A549 (cell line): ENCODE measurements at regions not wholly inside any gene's neighbourhood (a gene's known extent, or its start where the extent isn't known, plus 50 kb on each side); places are given as distances from the start of the nearest gene placed in this dataset.

Source experiments
- ATAC-seq, 2 experiments: fragments of 200-7000 bp in 1 of 2; fragments of >200 bp in 1 of 2; cut with Nextera tagmentation in 1 of 2; cut with Tn5 transposase in 1 of 2; 3 replicates each; pipeline versions ENCODE4 v1.8.0 to v1.9.1; 2018 to 2020; ENCODE audit warnings: mild to moderate bottlenecking in 1 of 2, moderate library complexity in 1 of 2
- CTCF ChIA-PET: fragments of 300-600 bp; sonication (Branson Sonifier 250); formaldehyde crosslinking; extraction: SDS; loops from one replicate; lab custom pipeline; 2021; ENCODE audit warnings: antibody characterized with exemption, inconsistent platforms; lab: Yijun Ruan, JAX
- POLR2A ChIA-PET: fragments of 350-600 bp; formaldehyde crosslinking; extraction: SDS; loops from one replicate; lab custom pipeline; 2021; ENCODE audit warnings: antibody characterized with exemption, inconsistent platforms; lab: Yijun Ruan, JAX
- DNase-seq, 2 experiments: peaks; one replicate each; pipeline versions ENCODE4 v3.0.0 to v3.0.0-alpha.2; 2011 to 2016; ENCODE audit warnings: low read depth in 1 of 2, low spot score in 1 of 2
- FAIRE-seq: peaks from 2 replicates; lab custom pipeline; 2011; peaks lifted over from hg19 to GRCh38; lab: Jason Lieb, UNC
- H3K27ac ChIP-seq, 2 experiments: fragments of >200 bp; sonication (Bioruptor Twin); formaldehyde crosslinking; 3 replicates each; pipeline ENCODE4 v1.5.1; 2016 to 2017
- H3K4me1 ChIP-seq: fragments of >200 bp; sonication (Bioruptor Twin); formaldehyde crosslinking; 3 replicates; pipeline ENCODE4 v1.6.1; 2016
- H3K4me2 ChIP-seq: fragments of >200 bp; sonication (Bioruptor Twin); formaldehyde crosslinking; 3 replicates; pipeline ENCODE4 v1.6.1; 2016
- H3K4me3 ChIP-seq: fragments of >200 bp; sonication (Bioruptor Twin); formaldehyde crosslinking; 3 replicates; pipeline ENCODE4 v1.5.1; 2016
- H3K9me3 ChIP-seq: fragments of >200 bp; sonication (Bioruptor Twin); formaldehyde crosslinking; 3 replicates; pipeline ENCODE4 v1.6.1; 2016
- ATOH8 ChIP-seq: fragments of 250-450 bp; sonication (Bioruptor Pico); IDR thresholded peaks from 2 replicates; pipeline ENCODE4 v1.5.0; 2020; ENCODE audit warnings: low read depth, mild to moderate bottlenecking, moderate library complexity
- BHLHE40 ChIP-seq: IDR thresholded peaks from 2 replicates; pipeline ENCODE4 v1.6.1; 2012; ENCODE audit warnings: low read depth, low read length, inconsistent platforms
- CHD4 ChIP-seq: fragments of 200-600 bp; sonication (generic); IDR thresholded peaks from 2 replicates; pipeline ENCODE4 v1.6.1; 2016; ENCODE audit warnings: antibody characterized with exemption, mild to moderate bottlenecking, borderline replicate concordance
- JUN ChIP-seq, 2 experiments: fragments of >200 bp; sonication (Bioruptor Twin); formaldehyde crosslinking; IDR thresholded peaks; 2 replicates in 1 of 2; 3 replicates in 1 of 2; pipeline ENCODE4 v1.6.1; 2016 to 2017
- MAZ ChIP-seq: fragments of 150-350 bp; IDR thresholded peaks from 2 replicates; pipeline ENCODE4 v1.6.1; 2014; ENCODE audit warnings: antibody characterized with exemption, low read depth, low read length, borderline replicate concordance
- RCOR1 ChIP-seq: fragments of 150-350 bp; IDR thresholded peaks from 2 replicates; pipeline ENCODE4 v1.6.1; 2014; ENCODE audit warnings: antibody characterized with exemption, low read length, low read depth
- REST ChIP-seq: fragments of 200-600 bp; sonication (generic); IDR thresholded peaks from 2 replicates; pipeline ENCODE4 v1.6.1; 2016; ENCODE audit warnings: antibody characterized with exemption, mild to moderate bottlenecking, moderate library complexity
- RFX5 ChIP-seq: fragments of 450-650 bp; IDR thresholded peaks from 2 replicates; pipeline ENCODE4 v1.7.1; 2014; ENCODE audit warnings: antibody characterized with exemption, mild to moderate bottlenecking, moderate library complexity
- RNF2 ChIP-seq: fragments of 200-600 bp; sonication (generic); IDR thresholded peaks from 2 replicates; pipeline ENCODE4 v1.6.1; 2016; ENCODE audit warnings: low read depth, mild to moderate bottlenecking, antibody characterized with exemption, moderate library complexity, borderline replicate concordance
- USF2 ChIP-seq: fragments of 450-650 bp; IDR thresholded peaks from 2 replicates; pipeline ENCODE4 v1.6.1; 2014; ENCODE audit warnings: antibody characterized with exemption
- ZC3H11A ChIP-seq: fragments of 450-650 bp; IDR thresholded peaks from 2 replicates; pipeline ENCODE4 v1.6.1; 2014; ENCODE audit warnings: antibody characterized with exemption, mild to moderate bottlenecking
- ZFP36 ChIP-seq: fragments of 450-650 bp; IDR thresholded peaks from 2 replicates; pipeline ENCODE4 v1.6.1; 2014; ENCODE audit warnings: borderline replicate concordance; ENCODE audit not compliant: partially characterized antibody
- WGBS: methylation state at CpG from one replicate; pipeline ENCODE4 v1.1.6; 2017; ENCODE audit errors: missing lambda C conversion rate; 5-methylcytosine and 5-hydroxymethylcytosine counted together

- FAIRE-seq = no peak
- H3K4me1 ChIP-seq = no peaks in the 10 kb centered on the region
- TF ChIP-seq JUN (IDR thresholded peaks at IDR 0.05) (no peak), ZFP36 (no peak), USF2 (no peak), BHLHE40 (no peak), ZC3H11A (no peak), MAZ (no peak), REST (no peak), CHD4 (no peak)
- TF ChIP-seq, all 56 proteins: peak for 0
- H3K27ac ChIP-seq = no peak overlapping the region
- 60% methylated on average over 2 of the region's 3 CpGs for WGBS
- CTCF ChIA-PET = interaction anchor here (0.7 to 2.0 kb wide), 4 partner anchors 9 to 138 kb away, joined by 4 to 6 read pairs (median 5); no protein-coding TSS in a partner anchor
- DNase-seq (no peak), ATAC-seq (no peak)
- H3K9me3 ChIP-seq = no peaks in the 10 kb centered on the region
- H3K4me2 ChIP-seq = no peak overlapping the region
- POLR2A ChIA-PET = no interaction called here
- H3K4me3 ChIP-seq = no peak overlapping the region
Observed at GRCh38 chr1:41294216-41294615, 52.1 kb upstream of the SCMH1 start.

GRCh38 chr1:41293779-41294178 lies 51.7 kb upstream of the SCMH1 start:
- ChIA-PET CTCF (interaction anchor here (0.7 to 2.0 kb wide), 5 partner anchors 9 to 139 kb away, joined by 3 to 12 read pairs (median 5); no protein-coding TSS in a partner anchor), POLR2A (no interaction called here)
- no peak overlapping the region for H3K4me2 ChIP-seq
- TF ChIP-seq RFX5 (no peak), RCOR1 (no peak), RNF2 (no peak), ATOH8 (CRISPR knock-in tag) (no peak)
- H3K4me1 ChIP-seq = no peaks in the 10 kb centered on the region
- no peak overlapping the region for H3K27ac ChIP-seq
- ATAC-seq = no peak
- H3K4me3 ChIP-seq = no peak overlapping the region
- H3K9me3 ChIP-seq = no peaks in the 10 kb centered on the region
- FAIRE-seq = no peak
- WGBS = 71% methylated on average over 2 of the region's 2 CpGs
- DNase-seq = no peak
